Naive thymus-derived CD4-positive, alpha-beta T cell (primary cell): ENCODE measurements at regions not wholly inside any gene's neighbourhood (a gene's known extent, or its start where the extent isn't known, plus 50 kb on each side); places are given as distances from the start of the nearest gene placed in this dataset.

Experiments used
- ATAC-seq: fragments of 150-1000 bp; cut with Tn5 transposase; 2 replicates; pipeline ENCODE4 v1.10.0; 2021; ENCODE audit warnings: mild to moderate bottlenecking, moderate library complexity
- CTCF ChIA-PET: fragments of 350-600 bp; sonication (Branson Sonifier 250); formaldehyde crosslinking; loops from one replicate; lab custom pipeline; 2021; ENCODE audit warnings: antibody characterized with exemption; lab: Charles Lee
- POLR2A ChIA-PET: fragments of 350-600 bp; sonication (Branson Sonifier 250); formaldehyde crosslinking; loops from one replicate; lab custom pipeline; 2021; ENCODE audit warnings: antibody characterized with exemption, inconsistent platforms; lab: Charles Lee
- DNase-seq, 9 donors: peaks; one replicate each; pipeline versions ENCODE4 v3.0.0 to v3.0.0-alpha.2; 2020 to 2022; ENCODE audit warnings: mixed read lengths in 1 of 9
- H3K27ac ChIP-seq: one replicate; pipeline ENCODE4 v1.7.0; 2013; ENCODE audit warnings: mild to moderate bottlenecking, low read depth, low read length, moderate library complexity
- H3K27me3 ChIP-seq, 2 donors: one replicate each; pipeline ENCODE4 v1.7.0; 2013; ENCODE audit warnings: low read length in 2 of 2, mild to moderate bottlenecking in 2 of 2, moderate library complexity in 2 of 2; ENCODE audit not compliant: control insufficient read depth in 2 of 2, insufficient read depth in 2 of 2
- H3K36me3 ChIP-seq, 3 experiments: 1 replicate in 2 of 3; 2 replicates in 1 of 3; pipeline ENCODE4 v1.7.0; 2013; ENCODE audit warnings: low read length in 3 of 3, mild to moderate bottlenecking in 3 of 3, moderate library complexity in 1 of 3; ENCODE audit not compliant: insufficient read depth in 3 of 3, control insufficient read depth in 2 of 3
- H3K4me1 ChIP-seq, 2 donors: one replicate each; pipeline ENCODE4 v1.7.0; 2013; ENCODE audit warnings: low read length in 2 of 2, mild to moderate bottlenecking in 2 of 2, moderate library complexity in 1 of 2; ENCODE audit not compliant: control insufficient read depth in 2 of 2, insufficient read depth in 2 of 2
- H3K4me3 ChIP-seq: 2 replicates; pipeline ENCODE4 v1.7.0; 2013; ENCODE audit warnings: mild to moderate bottlenecking, low read length
- H3K9me3 ChIP-seq, 3 experiments: 1 replicate in 2 of 3; 2 replicates in 1 of 3; pipeline ENCODE4 v1.7.0; 2013; ENCODE audit warnings: low read length in 3 of 3; ENCODE audit not compliant: control insufficient read depth in 2 of 3
- H3K27ac Mint-ChIP-seq, 9 donors: one replicate each; pipeline ENCODE4 v1.8.0; 2020 to 2022; ENCODE audit warnings: mixed read lengths in 9 of 9, mild to moderate bottlenecking in 8 of 9, moderate library complexity in 5 of 9, inconsistent platforms in 2 of 9
- H3K27me3 Mint-ChIP-seq, 5 donors: one replicate each; pipeline ENCODE4 v1.8.0; 2021 to 2022; ENCODE audit warnings: mixed read lengths in 5 of 5, mild to moderate bottlenecking in 1 of 5
- H3K36me3 Mint-ChIP-seq, 5 donors: one replicate each; pipeline ENCODE4 v1.8.0; 2020 to 2022; ENCODE audit warnings: mixed read lengths in 5 of 5, mild to moderate bottlenecking in 3 of 5, inconsistent platforms in 1 of 5
- H3K4me1 Mint-ChIP-seq, 7 donors: one replicate each; pipeline ENCODE4 v1.8.0; 2020 to 2022; ENCODE audit warnings: mixed read lengths in 7 of 7, mild to moderate bottlenecking in 3 of 7, inconsistent platforms in 1 of 7
- H3K4me3 Mint-ChIP-seq, 10 donors: one replicate each; pipeline ENCODE4 v1.8.0; 2020 to 2022; ENCODE audit warnings: mild to moderate bottlenecking in 10 of 10, mixed read lengths in 10 of 10, moderate library complexity in 6 of 10, inconsistent platforms in 2 of 10
- H3K9me3 Mint-ChIP-seq, 11 donors: one replicate each; pipeline ENCODE4 v1.8.0; 2020 to 2022; ENCODE audit warnings: mixed read lengths in 11 of 11, mild to moderate bottlenecking in 4 of 11, inconsistent platforms in 1 of 11, moderate library complexity in 1 of 11
- intact Hi-C, 2 donors: fragments of 100-400 bp; cut with micrococcal nuclease; formaldehyde crosslinking; loops; one replicate each; pipeline ENCODE4 v1.15.1; 2023

- no peak overlapping the region for H3K27ac ChIP-seq
- H3K4me1 ChIP-seq = no peaks in the 10 kb centered on the region
- H3K4me3 Mint-ChIP-seq = no peak overlapping the region
- H3K9me3 Mint-ChIP-seq = peaks cover 0 to 37% (median 11%) of the 10 kb centered on the region in 11 donors
- H3K4me1 Mint-ChIP-seq = no peaks in the 10 kb centered on the region
- POLR2A ChIA-PET = no interaction called here
- no peaks in the 10 kb centered on the region for H3K27me3 ChIP-seq
- ATAC-seq (no peak), DNase-seq (no peak)
- no peaks in the 10 kb centered on the region for H3K36me3 ChIP-seq
- H3K27me3 Mint-ChIP-seq = no peaks in the 10 kb centered on the region
- H3K27ac Mint-ChIP-seq = no peak overlapping the region
- intact Hi-C loops = no loop called here
- peaks cover 0 to 1% (median 0%) of the 10 kb centered on the region in 3 experiments for H3K9me3 ChIP-seq
- peaks cover 0 to 6% (median 0%) of the 10 kb centered on the region in 5 donors for H3K36me3 Mint-ChIP-seq
- CTCF ChIA-PET = no interaction called here
- H3K4me3 ChIP-seq = no peak overlapping the region
Measured at GRCh38 chr11:109629734-109630133, 207.7 kb downstream of the C11orf87 start.

DNA sequence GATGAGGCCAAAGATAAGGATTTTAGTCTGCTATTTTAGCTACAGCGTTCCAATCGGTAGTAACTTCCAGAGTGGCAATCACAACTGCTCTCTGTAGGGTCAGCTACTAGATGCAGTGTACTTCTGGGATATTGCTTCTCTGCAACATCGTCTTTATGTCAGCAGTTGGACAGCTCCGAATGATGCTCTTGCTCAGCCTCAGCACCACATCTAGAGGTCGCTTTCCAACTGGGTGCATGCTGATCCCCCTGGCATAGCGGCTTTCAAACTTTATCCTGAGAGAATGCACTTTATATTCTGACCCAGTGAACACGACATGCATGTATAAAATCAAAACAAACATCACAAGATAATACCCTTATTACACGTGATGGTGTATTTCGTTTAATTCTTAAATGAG, 219.6 kb downstream of the C11orf87 start:
- Histone ChIP-seq H3K27me3 (no peaks in the 10 kb centered on the region), H3K27ac (no peak overlapping the region), H3K4me3 (no peak overlapping the region), H3K9me3 (no peaks in the 10 kb centered on the region), H3K4me1 (no peaks in the 10 kb centered on the region), H3K36me3 (no peaks in the 10 kb centered on the region)
- H3K9me3 Mint-ChIP-seq = peaks cover 0 to 15% (median 2%) of the 10 kb centered on the region in 11 donors
- ATAC-seq (no peak), DNase-seq (no peak)
- no peak overlapping the region for H3K4me3 Mint-ChIP-seq
- H3K36me3 Mint-ChIP-seq = no peaks in the 10 kb centered on the region
- intact Hi-C loops = no loop called here
- H3K4me1 Mint-ChIP-seq = no peaks in the 10 kb centered on the region
- H3K27me3 Mint-ChIP-seq = peaks cover 0 to 4% (median 0%) of the 10 kb centered on the region in 5 donors
- ChIA-PET POLR2A (no interaction called here), CTCF (no interaction called here)
- no peak overlapping the region for H3K27ac Mint-ChIP-seq

- DNase-seq (no peak), ATAC-seq (no peak)
- H3K27ac ChIP-seq = no peak overlapping the region
- Mint-ChIP-seq H3K9me3 (peaks cover 0 to 6% (median 2%) of the 10 kb centered on the region in 11 donors), H3K36me3 (no peaks in the 10 kb centered on the region), H3K27me3 (peaks cover 0 to 4% (median 0%) of the 10 kb centered on the region in 5 donors), H3K4me3 (no peak overlapping the region), H3K4me1 (no peaks in the 10 kb centered on the region), H3K27ac (no peak overlapping the region)
- POLR2A ChIA-PET = no interaction called here
- no peaks in the 10 kb centered on the region for H3K4me1 ChIP-seq
- H3K27me3 ChIP-seq = no peaks in the 10 kb centered on the region
- H3K4me3 ChIP-seq = no peak overlapping the region
- no peaks in the 10 kb centered on the region for H3K9me3 ChIP-seq
- CTCF ChIA-PET = no interaction called here
- H3K36me3 ChIP-seq = no peaks in the 10 kb centered on the region
- intact Hi-C loops = no loop called here
Measured at GRCh38 chr11:109644152-109644551, 222.2 kb downstream of the C11orf87 start.

GRCh38 chr11:109648804-109649203, 226.8 kb downstream of the C11orf87 start:
- CTCF ChIA-PET = no interaction called here

DNA sequence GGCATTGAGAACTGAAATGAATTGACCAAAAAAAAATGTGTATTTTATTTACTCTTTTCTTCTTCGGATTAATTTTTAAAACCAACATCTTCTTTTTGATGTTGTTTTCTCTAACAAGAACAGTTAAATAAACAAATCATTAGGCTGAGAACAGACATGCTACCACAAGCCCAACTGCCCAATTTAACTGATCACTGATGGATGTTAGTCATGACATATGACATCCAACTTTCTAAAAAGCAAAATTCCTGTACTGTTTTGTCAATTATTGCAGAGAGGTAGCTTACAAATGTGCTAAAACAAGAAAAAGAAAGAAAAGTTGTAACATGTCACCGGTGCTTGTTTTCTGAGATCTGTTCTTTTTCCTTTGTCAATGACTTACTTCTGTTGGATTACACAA, 232.1 kb downstream of the C11orf87 start:
- intact Hi-C loops = no loop called here
- POLR2A ChIA-PET = no interaction called here
- no peak overlapping the region for H3K4me3 ChIP-seq
- H3K9me3 ChIP-seq = no peaks in the 10 kb centered on the region
- H3K36me3 ChIP-seq = no peaks in the 10 kb centered on the region
- Mint-ChIP-seq H3K36me3 (no peaks in the 10 kb centered on the region), H3K27ac (no peak overlapping the region), H3K9me3 (peaks cover 0 to 7% (median 0%) of the 10 kb centered on the region in 11 donors), H3K27me3 (peaks cover 0 to 5% (median 0%) of the 10 kb centered on the region in 5 donors), H3K4me1 (no peaks in the 10 kb centered on the region), H3K4me3 (no peak overlapping the region)
- no peaks in the 10 kb centered on the region for H3K27me3 ChIP-seq
- DNase-seq (no peak), ATAC-seq (no peak)
- no peaks in the 10 kb centered on the region for H3K4me1 ChIP-seq
- H3K27ac ChIP-seq = no peak overlapping the region
- CTCF ChIA-PET = no interaction called here

More at GRCh38 chr11:109648804-109649203, 226.8 kb downstream of the C11orf87 start:
- Histone ChIP-seq H3K27ac (no peak overlapping the region), H3K27me3 (no peaks in the 10 kb centered on the region), H3K4me1 (no peaks in the 10 kb centered on the region), H3K4me3 (no peak overlapping the region), H3K9me3 (no peaks in the 10 kb centered on the region), H3K36me3 (no peaks in the 10 kb centered on the region)
- DNase-seq (no peak), ATAC-seq (no peak)
- Mint-ChIP-seq H3K4me3 (no peak overlapping the region), H3K27ac (no peak overlapping the region), H3K27me3 (peaks cover 0 to 4% (median 0%) of the 10 kb centered on the region in 5 donors), H3K4me1 (no peaks in the 10 kb centered on the region), H3K36me3 (no peaks in the 10 kb centered on the region), H3K9me3 (peaks cover 0 to 8% (median 0%) of the 10 kb centered on the region in 11 donors)
- intact Hi-C loops = no loop called here
- POLR2A ChIA-PET = no interaction called here

GRCh38 chr11:109658190-109658589, 236.2 kb downstream of the C11orf87 start:
- Mint-ChIP-seq H3K27me3 (peaks cover 0 to 5% (median 0%) of the 10 kb centered on the region in 5 donors), H3K36me3 (no peaks in the 10 kb centered on the region), H3K9me3 (peaks cover 0 to 5% (median 0%) of the 10 kb centered on the region in 11 donors), H3K4me1 (no peaks in the 10 kb centered on the region), H3K4me3 (no peak overlapping the region), H3K27ac (no peak overlapping the region)
- DNase-seq = no peak
- H3K27ac ChIP-seq = no peak overlapping the region
- ChIA-PET CTCF (no interaction called here), POLR2A (no interaction called here)
- no peaks in the 10 kb centered on the region for H3K27me3 ChIP-seq
- no peak overlapping the region for H3K4me3 ChIP-seq
- no peaks in the 10 kb centered on the region for H3K9me3 ChIP-seq
- H3K36me3 ChIP-seq = no peaks in the 10 kb centered on the region
- no peaks in the 10 kb centered on the region for H3K4me1 ChIP-seq
- intact Hi-C loops = no loop called here
- ATAC-seq = no peak

DNA sequence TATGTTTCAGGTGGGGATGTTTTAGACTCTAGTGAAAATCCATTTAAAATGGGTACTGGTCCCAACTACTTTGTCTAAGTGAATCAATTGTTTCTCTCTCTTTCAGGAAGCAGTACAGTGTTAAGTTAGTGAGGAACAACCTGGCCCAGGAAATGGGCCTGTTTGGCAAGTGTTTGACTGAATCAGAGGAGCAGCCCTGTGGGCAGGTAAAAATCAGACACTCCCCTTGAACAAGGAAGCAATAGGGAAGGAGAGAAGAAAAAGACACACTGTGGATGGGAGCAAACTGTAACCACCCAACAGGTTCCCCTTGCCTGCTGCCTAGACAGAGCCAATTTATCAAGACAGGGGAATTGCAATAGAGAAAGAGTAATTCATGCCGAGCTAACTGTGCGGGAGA, 245.7 kb downstream of the C11orf87 start:
- Histone ChIP-seq H3K27me3 (no peaks in the 10 kb centered on the region), H3K4me3 (no peak overlapping the region), H3K9me3 (no peaks in the 10 kb centered on the region), H3K4me1 (no peaks in the 10 kb centered on the region), H3K36me3 (no peaks in the 10 kb centered on the region), H3K27ac (no peak overlapping the region)
- Mint-ChIP-seq H3K36me3 (no peaks in the 10 kb centered on the region), H3K4me1 (no peaks in the 10 kb centered on the region), H3K9me3 (peaks cover 0 to 19% (median 5%) of the 10 kb centered on the region in 11 donors), H3K27ac (no peak overlapping the region), H3K27me3 (peaks cover 0 to 3% (median 0%) of the 10 kb centered on the region in 5 donors), H3K4me3 (no peak overlapping the region)
- ATAC-seq = no peak
- ChIA-PET CTCF (no interaction called here), POLR2A (no interaction called here)
- DNase-seq = no peak
- intact Hi-C loops = no loop called here
